Upper lobe of left lung (tissue), 6 donors: ENCODE measurements at regions not wholly inside any gene's neighbourhood (a gene's known extent, or its start where the extent isn't known, plus 50 kb on each side); places are given as distances from the start of the nearest gene placed in this dataset.

ENCODE experiments used
- ATAC-seq, 2 donors: fragments of 200-7000 bp; cut with Tn5 transposase; one replicate each; pipeline ENCODE4 v1.9.1; 2022; ENCODE audit warnings: mild to moderate bottlenecking in 2 of 2, moderate library complexity in 2 of 2; ENCODE audit not compliant: low FRiP score in 2 of 2
- DNase-seq, 2 donors: peaks; one replicate each; pipeline ENCODE4 v3.0.0-alpha.2; 2019 to 2020
- H3K27ac ChIP-seq, 4 donors: fragments of 200-600 bp; sonication (generic); one replicate each; pipeline ENCODE4 v1.5.1; 2016 to 2019
- H3K27me3 ChIP-seq, 4 donors: fragments of 200-600 bp; sonication (generic); one replicate each; pipeline ENCODE4 v1.5.1; 2017 to 2019
- H3K36me3 ChIP-seq, 4 donors: fragments of 200-600 bp; sonication (generic); one replicate each; pipeline ENCODE4 v1.5.1; 2016 to 2019
- H3K4me1 ChIP-seq, 4 donors: fragments of 200-600 bp; sonication (generic); one replicate each; pipeline ENCODE4 v1.5.1; 2018 to 2019
- H3K4me3 ChIP-seq, 4 donors: fragments of 200-600 bp; sonication (generic); one replicate each; pipeline ENCODE4 v1.5.1; 2017 to 2019; ENCODE audit warnings: mild to moderate bottlenecking in 2 of 4, moderate library complexity in 1 of 4
- H3K9me3 ChIP-seq, 4 donors: fragments of 200-600 bp; sonication (generic); one replicate each; pipeline ENCODE4 v1.5.1; 2018 to 2019
- CTCF ChIP-seq, 6 experiments: fragments of 450-650 bp in 4 of 6; fragments of 200-600 bp in 2 of 6; sonication (generic) in 2 of 6; IDR thresholded peaks; one replicate each; pipeline ENCODE4 v1.5.1; 2016 to 2019; ENCODE audit warnings: antibody characterized with exemption in 6 of 6
- EP300 ChIP-seq, 4 donors: sonication (generic); formaldehyde crosslinking; IDR thresholded peaks; one replicate each; pipeline ENCODE4 v1.5.1; 2017; ENCODE audit warnings: antibody characterized with exemption in 4 of 4, control low read depth in 2 of 4
- POLR2A ChIP-seq, 4 donors: fragments of 450-650 bp; IDR thresholded peaks; one replicate each; pipeline ENCODE4 v1.5.1; 2016 to 2017; ENCODE audit warnings: antibody characterized with exemption in 4 of 4, mild to moderate bottlenecking in 2 of 4
- POLR2AphosphoS5 ChIP-seq, 2 donors: sonication (generic); formaldehyde crosslinking; IDR thresholded peaks; one replicate each; pipeline ENCODE4 v1.5.1; 2017; ENCODE audit warnings: antibody characterized with exemption in 2 of 2
- WGBS, 2 donors: methylation state at CpG; one replicate each; pipeline ENCODE4 v1.1.5; 2017 to 2018; 5-methylcytosine and 5-hydroxymethylcytosine counted together
- donor health status: DM: no; HTN: no; CAD: no; lungs with moderate emphysema.
- donor health status: DM: no; HTN: yes; CAD: no; lungs with severe emphysema.

- DNase-seq (peak in 1 of 2 donors; percentile 47), ATAC-seq (no peak)
- Histone ChIP-seq H3K4me3 (no peak overlapping the region), H3K9me3 (no peaks in the 10 kb centered on the region), H3K36me3 (no peaks in the 10 kb centered on the region), H3K27me3 (no peaks in the 10 kb centered on the region), H3K27ac (no peak overlapping the region), H3K4me1 (no peaks in the 10 kb centered on the region)
- TF ChIP-seq POLR2A (IDR thresholded peaks at IDR 0.05) (no peak), POLR2AphosphoS5 (IDR thresholded peaks at IDR 0.05) (no peak), EP300 (IDR thresholded peaks at IDR 0.05) (no peak), CTCF (IDR thresholded peaks at IDR 0.05) (no peak)
- 77 to 85% methylated on average over 22 to 25 of the region's 25 CpGs for WGBS, 2 donors
These were observed 65.0 kb upstream of the TRPC4 start for GRCh38 chr13:37934339-37935191.

DNA sequence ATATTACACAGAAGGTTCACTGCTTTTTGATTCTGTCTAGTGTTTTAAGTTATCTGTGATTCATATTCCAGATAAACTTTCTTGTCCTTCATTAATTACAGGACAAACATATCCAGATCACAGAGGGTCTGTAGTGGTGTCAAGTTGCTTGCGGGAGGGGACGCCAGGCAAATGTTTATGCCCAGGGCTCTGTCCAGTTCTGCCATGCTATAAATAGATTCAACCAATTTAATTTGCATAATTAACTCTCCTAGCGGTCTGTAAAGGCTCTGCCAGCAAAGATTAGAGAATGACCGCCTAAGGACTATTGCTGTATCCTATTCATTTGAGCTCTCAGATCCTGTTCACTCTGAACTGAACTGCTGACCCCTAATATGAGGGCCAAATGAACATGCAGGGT is 59.7 kb upstream of the TRPC4 start:
- Histone ChIP-seq H3K4me3 (no peak overlapping the region), H3K27me3 (no peaks in the 10 kb centered on the region), H3K9me3 (no peaks in the 10 kb centered on the region), H3K4me1 (no peaks in the 10 kb centered on the region), H3K27ac (no peak overlapping the region), H3K36me3 (no peaks in the 10 kb centered on the region)
- no peak for ATAC-seq
- TF ChIP-seq CTCF (IDR thresholded peaks at IDR 0.05) (no peak), EP300 (IDR thresholded peaks at IDR 0.05) (no peak), POLR2AphosphoS5 (IDR thresholded peaks at IDR 0.05) (no peak), POLR2A (IDR thresholded peaks at IDR 0.05) (no peak)
- DNase-seq: no peak
- WGBS, 2 donors: 61 to 65% methylated on average over 4 of the region's 4 CpGs

DNA sequence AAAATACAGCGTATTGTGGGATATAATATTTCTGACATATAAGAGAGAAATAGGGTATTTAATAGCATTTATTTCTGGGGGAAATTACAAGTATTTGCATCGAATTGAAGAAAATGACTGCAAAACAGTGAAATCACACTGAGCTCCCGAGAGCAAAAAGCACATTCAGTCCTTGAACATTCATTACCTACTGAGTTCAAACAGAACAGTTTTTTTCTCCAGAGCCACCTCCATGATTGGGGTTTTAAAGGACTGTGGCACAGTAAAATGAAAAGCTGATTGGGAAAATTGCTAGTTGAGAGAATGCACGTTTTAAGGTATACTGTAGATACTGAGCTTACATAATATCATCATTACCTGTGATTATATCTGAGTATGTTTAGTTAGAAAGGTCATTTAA is 58.0 kb upstream of the TRPC4 start:
- Histone ChIP-seq H3K27me3 (no peaks in the 10 kb centered on the region), H3K9me3 (no peaks in the 10 kb centered on the region)
- ATAC-seq: no peak

DNA sequence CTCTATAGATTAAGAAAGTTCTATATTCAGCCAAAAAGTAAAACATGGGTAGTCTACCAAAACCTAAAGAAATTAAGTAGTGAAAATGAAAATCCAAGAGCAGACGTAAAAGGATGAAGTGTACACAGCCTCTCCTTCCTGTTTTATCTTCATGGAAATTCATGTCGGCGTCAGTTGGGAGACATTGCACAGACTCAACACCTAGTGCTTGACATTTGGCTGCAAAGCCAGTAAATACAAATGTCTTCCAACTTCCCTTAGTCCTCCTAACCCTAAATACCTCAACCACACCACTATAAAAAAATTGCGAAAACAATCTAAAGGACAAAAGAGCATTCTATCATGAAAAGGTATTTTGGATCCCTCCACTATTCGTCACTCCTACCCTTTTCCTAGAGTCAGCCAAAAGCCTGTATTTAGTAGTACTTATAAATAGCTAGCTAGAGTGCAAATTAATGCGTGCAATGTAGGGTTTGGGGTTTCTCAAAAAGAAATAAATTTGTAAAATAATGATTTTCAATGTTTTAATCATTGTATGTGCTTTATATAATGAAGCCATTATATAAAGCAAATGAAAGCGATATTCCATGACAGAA is 56.4 kb upstream of the TRPC4 start:
- Histone ChIP-seq H3K27ac (no peak overlapping the region), H3K4me1 (no peaks in the 10 kb centered on the region), H3K9me3 (no peaks in the 10 kb centered on the region), H3K36me3 (no peaks in the 10 kb centered on the region), H3K27me3 (no peaks in the 10 kb centered on the region), H3K4me3 (no peak overlapping the region)
- DNase-seq (no peak), ATAC-seq (no peak)
- TF ChIP-seq CTCF (IDR thresholded peaks at IDR 0.05) (no peak), POLR2AphosphoS5 (IDR thresholded peaks at IDR 0.05) (no peak), EP300 (IDR thresholded peaks at IDR 0.05) (no peak), POLR2A (IDR thresholded peaks at IDR 0.05) (no peak)
- 79 to 80% methylated on average over 7 of the region's 7 CpGs for WGBS, 2 donors

More for the DNA sequence above, 58.0 kb upstream of the TRPC4 start:
- 66 to 67% methylated on average over 4 of the region's 4 CpGs for WGBS, 2 donors
- TF ChIP-seq POLR2A (IDR thresholded peaks at IDR 0.05) (no peak), POLR2AphosphoS5 (IDR thresholded peaks at IDR 0.05) (no peak), CTCF (IDR thresholded peaks at IDR 0.05) (no peak), EP300 (IDR thresholded peaks at IDR 0.05) (no peak)
- no peak overlapping the region for H3K4me3 ChIP-seq
- H3K4me1 ChIP-seq: no peaks in the 10 kb centered on the region
- no peaks in the 10 kb centered on the region for H3K36me3 ChIP-seq
- no peak overlapping the region for H3K27ac ChIP-seq
- no peak for DNase-seq
